ENCODE measurements at regions not wholly inside any gene's neighbourhood (a gene's known extent, or its start where the extent isn't known, plus 50 kb on each side); places are given as distances from the start of the nearest gene placed in this dataset.
A peak's percentile ranks its signal among the peaks of the same experiment; 100 is the strongest.

DNA sequence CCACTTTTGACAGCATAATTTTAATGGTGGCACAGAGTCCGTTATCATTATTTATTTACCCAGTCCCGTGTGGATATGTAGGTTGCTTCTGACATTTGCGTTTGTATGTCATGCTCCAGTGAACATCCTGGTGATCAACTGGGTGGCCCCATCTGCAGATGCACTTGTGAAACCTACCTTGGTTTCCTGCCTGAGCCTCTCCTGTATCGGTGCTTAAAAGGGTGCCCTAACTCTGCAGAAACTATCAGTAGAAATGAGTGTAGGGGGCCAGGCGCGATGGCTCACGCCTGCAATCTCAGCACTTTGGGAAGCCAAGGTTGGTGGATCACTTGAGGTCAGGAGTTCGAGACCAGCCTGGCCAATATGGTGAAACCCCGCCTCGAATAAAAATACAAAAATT, 92.1 kb upstream of the IER5L start:
- H3K27ac ChIP-seq, result peak overlapping the region in 1 of 5 donors; percentile 26
- H3K36me3 ChIP-seq, result no peaks in the 10 kb centered on the region
- H3K4me3 ChIP-seq, result no peak overlapping the region
- WGBS, 5 donors, result 75 to 90% (median 81%) methylated on average over 10 of the region's 10 CpGs
- H3K9me3 ChIP-seq, result no peaks in the 10 kb centered on the region
- intact Hi-C loops (cut with DNase I; ENCODE audit: low total_unique reads), result no loop called here
- TF ChIP-seq POLR2AphosphoS5 (IDR thresholded peaks at IDR 0.05), result no peak
- no peak for TF ChIP-seq POLR2A (IDR thresholded peaks at IDR 0.05)
- TF ChIP-seq, protein P1, sequence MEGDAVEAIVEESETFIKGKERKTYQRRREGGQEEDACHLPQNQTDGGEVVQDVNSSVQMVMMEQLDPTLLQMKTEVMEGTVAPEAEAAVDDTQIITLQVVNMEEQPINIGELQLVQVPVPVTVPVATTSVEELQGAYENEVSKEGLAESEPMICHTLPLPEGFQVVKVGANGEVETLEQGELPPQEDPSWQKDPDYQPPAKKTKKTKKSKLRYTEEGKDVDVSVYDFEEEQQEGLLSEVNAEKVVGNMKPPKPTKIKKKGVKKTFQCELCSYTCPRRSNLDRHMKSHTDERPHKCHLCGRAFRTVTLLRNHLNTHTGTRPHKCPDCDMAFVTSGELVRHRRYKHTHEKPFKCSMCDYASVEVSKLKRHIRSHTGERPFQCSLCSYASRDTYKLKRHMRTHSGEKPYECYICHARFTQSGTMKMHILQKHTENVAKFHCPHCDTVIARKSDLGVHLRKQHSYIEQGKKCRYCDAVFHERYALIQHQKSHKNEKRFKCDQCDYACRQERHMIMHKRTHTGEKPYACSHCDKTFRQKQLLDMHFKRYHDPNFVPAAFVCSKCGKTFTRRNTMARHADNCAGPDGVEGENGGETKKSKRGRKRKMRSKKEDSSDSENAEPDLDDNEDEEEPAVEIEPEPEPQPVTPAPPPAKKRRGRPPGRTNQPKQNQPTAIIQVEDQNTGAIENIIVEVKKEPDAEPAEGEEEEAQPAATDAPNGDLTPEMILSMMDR (IDR thresholded peaks at IDR 0.05), result no peak
- TF ChIP-seq EP300 (IDR thresholded peaks at IDR 0.05), result no peak
- DNase-seq, result peak in 1 of 2 donors; percentile 27
- H3K27me3 ChIP-seq, result no peaks in the 10 kb centered on the region
- no peaks in the 10 kb centered on the region for H3K4me1 ChIP-seq

DNA sequence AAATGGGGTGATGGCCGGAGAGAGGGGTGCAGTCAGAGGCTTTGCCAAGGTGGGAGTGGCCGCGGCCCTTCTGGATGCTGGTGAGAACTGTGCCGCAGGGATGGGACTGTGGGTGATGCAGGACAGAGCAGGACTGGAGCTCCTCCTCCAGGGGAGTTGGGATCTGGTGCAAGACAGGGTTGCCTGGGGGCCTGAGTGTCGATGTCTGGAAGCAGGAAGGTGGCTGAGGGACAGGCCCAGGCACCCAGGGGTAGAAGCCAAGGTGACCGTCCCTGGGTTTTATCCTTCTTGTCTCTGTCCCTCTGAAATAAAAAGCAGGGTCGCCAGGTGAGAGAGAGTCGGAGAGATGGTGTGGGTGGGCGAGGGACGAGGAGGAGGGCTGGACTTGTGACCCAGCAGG, 89.1 kb upstream of the IER5L start:
- H3K4me1 ChIP-seq, result no peaks in the 10 kb centered on the region
- no peaks in the 10 kb centered on the region for H3K27me3 ChIP-seq
- intact Hi-C loops (cut with DNase I; ENCODE audit: low total_unique reads), result loop anchor here (10.0 kb wide), 1 partner anchor 58 kb away; no protein-coding TSS in a partner anchor
- no peaks in the 10 kb centered on the region for H3K36me3 ChIP-seq
- TF ChIP-seq POLR2A (IDR thresholded peaks at IDR 0.05) (no peak), POLR2AphosphoS5 (IDR thresholded peaks at IDR 0.05) (no peak), EP300 (IDR thresholded peaks at IDR 0.05) (no peak)
- TF ChIP-seq, protein P1 (IDR thresholded peaks at IDR 0.05), result no peak
- H3K9me3 ChIP-seq, result no peaks in the 10 kb centered on the region
- no peak overlapping the region for H3K4me3 ChIP-seq
- WGBS, 5 donors, result 86 to 92% (median 89%) methylated on average over 10 of the region's 10 CpGs
- no peak for DNase-seq
- no peak overlapping the region for H3K27ac ChIP-seq

DNA sequence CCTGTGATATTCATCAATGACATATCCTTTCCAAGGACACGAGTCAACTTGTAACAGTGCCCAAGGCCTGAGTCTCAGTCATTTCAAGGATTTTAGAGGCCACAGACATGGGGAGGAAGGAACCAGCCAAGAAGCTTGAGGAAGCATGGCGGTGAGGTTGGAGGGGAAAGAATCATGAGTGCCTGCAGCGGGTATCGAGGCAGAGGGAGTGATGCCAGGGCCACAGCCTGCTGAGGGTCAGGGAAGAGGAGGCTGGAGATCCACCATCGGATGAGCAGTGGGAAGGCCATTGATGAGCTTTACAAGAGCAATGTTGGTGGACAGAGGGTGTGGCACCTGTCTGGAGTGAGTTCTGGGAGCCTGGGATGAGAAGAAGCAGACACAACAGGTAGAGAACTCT, 88.5 kb upstream of the IER5L start:
- Histone ChIP-seq H3K9me3 (no peaks in the 10 kb centered on the region), H3K27me3 (no peaks in the 10 kb centered on the region), H3K4me1 (no peaks in the 10 kb centered on the region), H3K36me3 (no peaks in the 10 kb centered on the region), H3K4me3 (no peak overlapping the region), H3K27ac (no peak overlapping the region)
- intact Hi-C loops (cut with DNase I; ENCODE audit: low total_unique reads), result loop anchor here (10.0 kb wide), 1 partner anchor 58 kb away; no protein-coding TSS in a partner anchor
- 75 to 86% (median 84%) methylated on average over 5 of the region's 5 CpGs for WGBS, 5 donors
- no peak for DNase-seq
- TF ChIP-seq, protein P1 (IDR thresholded peaks at IDR 0.05), result no peak

DNA sequence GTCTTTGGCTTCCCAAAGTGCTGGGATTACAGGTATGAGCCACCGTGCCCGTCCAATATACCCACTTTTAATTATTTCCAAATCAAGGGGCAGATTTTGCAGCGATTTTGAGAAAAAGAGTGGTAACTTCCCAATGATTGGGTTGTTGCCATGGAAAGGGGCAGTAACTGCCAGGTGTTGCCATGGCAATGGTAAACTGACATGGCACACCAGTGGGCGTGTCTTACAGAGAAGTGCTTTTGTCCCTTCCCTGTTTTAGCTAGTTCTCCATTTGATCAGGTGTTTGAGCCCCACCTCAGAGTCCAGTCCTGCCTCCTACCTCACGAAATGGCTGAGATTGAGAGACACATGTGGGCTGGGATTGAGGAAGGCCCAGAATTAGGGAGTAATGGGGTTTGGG, 86.3 kb upstream of the IER5L start:
- TF ChIP-seq POLR2A (IDR thresholded peaks at IDR 0.05) (no peak), POLR2AphosphoS5 (IDR thresholded peaks at IDR 0.05) (no peak), EP300 (IDR thresholded peaks at IDR 0.05) (no peak)
- TF ChIP-seq, protein P1 (IDR thresholded peaks at IDR 0.05), result no peak
- no peaks in the 10 kb centered on the region for H3K9me3 ChIP-seq
- peaks cover 0 to 11% (median 0%) of the 10 kb centered on the region in 3 donors for H3K27me3 ChIP-seq
- WGBS, 5 donors, result 73 to 86% (median 82%) methylated on average over 5 of the region's 5 CpGs; no CpG with 5 or more reads in 2 of the 5 donors
- no peak overlapping the region for H3K4me3 ChIP-seq
- intact Hi-C loops (cut with DNase I; ENCODE audit: low total_unique reads), result loop anchor here (10.0 kb wide), 1 partner anchor 60 kb away; no protein-coding TSS in a partner anchor
- peaks cover 0 to under 1% (median under 1%) of the 10 kb centered on the region in 4 donors for H3K4me1 ChIP-seq
- H3K36me3 ChIP-seq, result no peaks in the 10 kb centered on the region
- DNase-seq, result no peak
- no peak overlapping the region for H3K27ac ChIP-seq
